Left ventricle myocardium inferior (tissue), 1 donor: ENCODE measurements at regions not wholly inside any gene's neighbourhood (a gene's known extent, or its start where the extent isn't known, plus 50 kb on each side); places are given as distances from the start of the nearest gene placed in this dataset.

Experiments
- DNase-seq: peaks from one replicate; pipeline ENCODE4 v3.0.0-alpha.2; 2020
- H3K27ac ChIP-seq: fragments of 200-600 bp; replicated peaks from 2 replicates; pipeline ENCODE4 v1.8.0; 2021
- H3K27me3 ChIP-seq: fragments of 200-600 bp; 2 replicates; pipeline ENCODE4 v1.8.0; 2021; ENCODE audit warnings: low read depth
- H3K36me3 ChIP-seq: fragments of 200-600 bp; 2 replicates; pipeline ENCODE4 v1.8.0; 2021
- H3K4me1 ChIP-seq: fragments of 200-600 bp; 2 replicates; pipeline ENCODE4 v1.8.0; 2021
- H3K4me3 ChIP-seq: fragments of 200-600 bp; 2 replicates; pipeline ENCODE4 v1.8.0; 2021; ENCODE audit warnings: mild to moderate bottlenecking, moderate library complexity
- H3K9me3 ChIP-seq: fragments of 200-600 bp; replicated peaks from 2 replicates; pipeline ENCODE4 v1.8.0; 2021
- CTCF ChIP-seq: fragments of 200-600 bp; IDR thresholded peaks from 2 replicates; pipeline ENCODE4 v1.8.0; 2021; ENCODE audit warnings: antibody characterized with exemption, mild to moderate bottlenecking, borderline replicate concordance
- intact Hi-C: fragments of 100-400 bp; cut with micrococcal nuclease; formaldehyde crosslinking; loops from one replicate; pipeline ENCODE4 v1.11.0; 2022
- donor health status: DM: no; HTN: yes; CAD: no; lungs with severe emphysema.

GRCh38 chr17:14779241-14779640 lies 478.4 kb downstream of the HS3ST3B1 start:
- Histone ChIP-seq H3K27me3 (peaks cover 50% of the 10 kb centered on the region), H3K4me3 (no peak overlapping the region), H3K27ac (no peak overlapping the region), H3K4me1 (no peaks in the 10 kb centered on the region), H3K36me3 (no peaks in the 10 kb centered on the region), H3K9me3 (peaks cover 5% of the 10 kb centered on the region)
- intact Hi-C loops = no loop called here
- DNase-seq = no peak
- TF ChIP-seq CTCF = no peak

GRCh38 chr17:14777291-14777690 lies 476.4 kb downstream of the HS3ST3B1 start:
- H3K36me3 ChIP-seq = no peaks in the 10 kb centered on the region
- intact Hi-C loops = no loop called here
- H3K27me3 ChIP-seq = peaks cover 55% of the 10 kb centered on the region
- H3K4me1 ChIP-seq = no peaks in the 10 kb centered on the region
- peaks cover 7% of the 10 kb centered on the region for H3K9me3 ChIP-seq
- no peak for DNase-seq
- H3K4me3 ChIP-seq = no peak overlapping the region
- TF ChIP-seq CTCF = no peak
- H3K27ac ChIP-seq = no peak overlapping the region

GRCh38 chr17:14776791-14777190 lies 475.9 kb downstream of the HS3ST3B1 start:
- no peak for TF ChIP-seq CTCF
- Histone ChIP-seq H3K4me3 (no peak overlapping the region), H3K4me1 (no peaks in the 10 kb centered on the region), H3K27me3 (peaks cover 57% of the 10 kb centered on the region), H3K36me3 (no peaks in the 10 kb centered on the region), H3K27ac (no peak overlapping the region), H3K9me3 (peaks cover 7% of the 10 kb centered on the region)
- DNase-seq = no peak
- intact Hi-C loops = no loop called here

- H3K36me3 ChIP-seq = no peaks in the 10 kb centered on the region
- TF ChIP-seq CTCF = no peak
- peaks cover 59% of the 10 kb centered on the region for H3K27me3 ChIP-seq
- H3K9me3 ChIP-seq = peaks cover 7% of the 10 kb centered on the region
- H3K4me3 ChIP-seq = no peak overlapping the region
- no peak overlapping the region for H3K27ac ChIP-seq
- H3K4me1 ChIP-seq = no peaks in the 10 kb centered on the region
- intact Hi-C loops = no loop called here
- no peak for DNase-seq
Measured at GRCh38 chr17:14775731-14776492, 475.0 kb downstream of the HS3ST3B1 start.

- no peak overlapping the region for H3K27ac ChIP-seq
- no peak overlapping the region for H3K4me3 ChIP-seq
- no peak for DNase-seq
- H3K4me1 ChIP-seq = no peaks in the 10 kb centered on the region
- peaks cover 49% of the 10 kb centered on the region for H3K27me3 ChIP-seq
- no peaks in the 10 kb centered on the region for H3K36me3 ChIP-seq
- H3K9me3 ChIP-seq = peaks cover 7% of the 10 kb centered on the region
- intact Hi-C loops = no loop called here
- TF ChIP-seq CTCF = no peak
Measured at GRCh38 chr17:14774774-14775173, 473.9 kb downstream of the HS3ST3B1 start.
